Superior temporal gyrus (tissue), 1 donor: ENCODE measurements at regions not wholly inside any gene's neighbourhood (a gene's known extent, or its start where the extent isn't known, plus 50 kb on each side); places are given as distances from the start of the nearest gene placed in this dataset.
A peak's percentile ranks its signal among the peaks of the same experiment; 100 is the strongest.

ENCODE experiments used
- DNase-seq: peaks from one replicate; pipeline ENCODE4 v3.0.0-alpha.2; 2016; ENCODE audit errors: extremely low spot score

GRCh38 chr6:155996151-155996550 is 540.5 kb upstream of the NOX3 start:
- no peak for DNase-seq

DNA sequence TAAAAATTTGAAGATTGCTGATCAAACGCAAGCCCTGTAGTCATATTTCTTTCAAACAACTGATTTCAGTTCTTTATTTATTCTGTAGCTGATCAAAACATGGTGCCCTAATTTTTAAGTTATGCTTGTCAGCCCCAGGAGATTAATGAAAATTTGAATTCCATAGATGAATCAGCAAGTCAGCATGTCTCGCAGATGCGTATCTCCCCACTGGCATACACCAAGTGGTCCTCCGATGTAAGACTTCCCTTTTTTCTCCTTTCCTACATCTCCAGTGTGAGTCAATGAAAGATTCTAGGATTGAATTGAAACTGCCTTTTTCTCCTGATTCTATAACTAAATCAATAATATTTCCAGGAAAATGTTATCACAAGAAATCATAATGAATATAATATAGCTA is 539.6 kb upstream of the NOX3 start:
- no peak for DNase-seq

DNA sequence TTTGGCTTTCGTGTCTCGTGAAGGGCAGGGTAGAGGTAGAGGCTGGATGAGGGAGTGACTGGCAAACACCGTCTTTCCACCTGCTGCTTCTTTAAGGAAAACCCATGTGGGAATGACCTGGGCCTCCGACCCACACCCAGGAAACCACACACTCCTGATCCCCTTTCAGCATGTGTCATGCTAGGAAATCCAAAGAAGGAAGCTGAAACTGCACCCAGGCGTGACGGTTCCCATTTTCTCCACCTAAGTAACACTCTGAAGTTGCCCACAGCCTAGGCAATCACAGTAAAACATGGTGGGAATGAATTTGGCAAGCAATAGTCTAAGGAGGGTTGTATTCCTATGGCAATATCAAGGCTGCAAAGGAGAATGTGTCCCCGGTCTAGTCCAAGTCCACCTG is 538.4 kb upstream of the NOX3 start:
- DNase-seq = no peak

- no peak for DNase-seq
These were observed 537.6 kb upstream of the NOX3 start for GRCh38 chr6:155993240-155993639.

- DNase-seq = peak; percentile 70
These were observed 530.1 kb upstream of the NOX3 start for GRCh38 chr6:155985660-155986138.

DNA sequence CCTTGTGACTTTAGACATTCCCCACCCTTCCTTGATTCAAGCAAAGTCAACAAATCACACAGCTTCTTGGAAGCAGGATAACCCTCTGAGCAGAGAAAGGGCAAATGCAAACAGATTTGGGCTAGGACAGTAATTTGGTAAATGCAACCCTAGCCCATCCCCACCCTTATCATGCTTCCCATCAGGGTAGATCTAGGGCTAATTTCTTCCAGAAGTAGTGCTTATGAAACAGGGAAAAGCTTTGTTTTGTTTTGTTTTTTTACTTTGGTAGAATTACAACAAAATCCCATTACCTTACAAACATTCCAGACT is 525.1 kb upstream of the NOX3 start:
- no peak for DNase-seq

DNA sequence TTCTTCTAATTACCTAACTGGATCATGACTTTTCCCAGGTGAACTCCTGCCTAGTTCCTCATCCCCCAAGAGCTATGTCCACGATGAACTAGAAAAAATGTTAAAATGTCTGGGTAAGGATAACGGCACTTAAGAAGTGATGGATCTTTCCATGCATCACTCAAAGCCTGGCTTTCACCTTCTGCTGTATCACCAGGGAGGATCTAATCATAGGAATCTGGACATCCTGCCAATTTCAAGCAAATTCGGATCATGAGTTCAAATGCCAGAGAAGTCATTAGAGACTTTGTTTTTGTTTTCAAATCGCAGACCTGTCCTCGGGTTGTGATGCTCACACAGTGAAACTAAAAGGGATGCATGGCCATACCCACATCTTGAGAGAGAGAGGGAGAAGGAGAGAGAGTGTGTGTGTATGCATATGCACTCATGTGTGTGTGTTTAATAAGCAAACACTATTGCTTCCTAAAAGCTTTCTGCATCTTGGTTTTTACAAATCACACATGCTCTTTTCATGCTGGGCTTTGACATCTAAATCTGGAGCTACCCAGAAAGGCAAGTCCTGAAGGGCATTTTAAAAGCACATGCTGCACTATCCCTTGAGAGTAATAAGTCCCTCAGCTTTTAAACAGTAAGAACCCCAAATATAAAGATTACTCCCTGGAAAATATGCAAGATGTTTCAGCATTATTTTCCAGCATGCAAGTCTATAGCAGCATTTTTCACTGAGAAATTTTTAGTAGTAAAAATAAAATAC is 524.6 kb upstream of the NOX3 start:
- DNase-seq = no peak

GRCh38 chr6:155975506-155975905 is 519.9 kb upstream of the NOX3 start:
- DNase-seq = no peak

- DNase-seq = no peak
These were observed 519.2 kb upstream of the NOX3 start for GRCh38 chr6:155974811-155975323.

GRCh38 chr6:155974359-155974758 is 518.7 kb upstream of the NOX3 start:
- no peak for DNase-seq

- no peak for DNase-seq
These were observed 515.5 kb upstream of the NOX3 start for GRCh38 chr6:155970876-155971708.

DNA sequence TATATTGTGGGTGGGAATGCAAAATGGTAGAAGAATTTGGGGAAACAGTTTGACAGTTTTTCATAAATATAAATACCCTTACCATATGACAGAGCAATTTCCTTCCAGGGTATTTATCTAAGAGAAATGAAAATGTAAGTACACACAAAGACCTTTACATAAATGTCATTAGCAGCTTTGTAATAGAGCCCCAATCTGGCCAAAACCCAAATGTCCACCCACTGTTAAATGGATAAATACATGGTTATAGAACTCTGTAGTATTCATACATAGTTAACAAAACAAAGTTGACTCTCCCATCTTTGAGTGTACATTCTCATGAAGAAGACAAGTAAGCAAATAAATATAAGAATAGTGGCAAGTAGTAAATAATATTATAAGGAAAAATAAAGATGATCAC is 514.8 kb upstream of the NOX3 start:
- no peak for DNase-seq

GRCh38 chr6:155968921-155969320 is 513.3 kb upstream of the NOX3 start:
- no peak for DNase-seq

DNA sequence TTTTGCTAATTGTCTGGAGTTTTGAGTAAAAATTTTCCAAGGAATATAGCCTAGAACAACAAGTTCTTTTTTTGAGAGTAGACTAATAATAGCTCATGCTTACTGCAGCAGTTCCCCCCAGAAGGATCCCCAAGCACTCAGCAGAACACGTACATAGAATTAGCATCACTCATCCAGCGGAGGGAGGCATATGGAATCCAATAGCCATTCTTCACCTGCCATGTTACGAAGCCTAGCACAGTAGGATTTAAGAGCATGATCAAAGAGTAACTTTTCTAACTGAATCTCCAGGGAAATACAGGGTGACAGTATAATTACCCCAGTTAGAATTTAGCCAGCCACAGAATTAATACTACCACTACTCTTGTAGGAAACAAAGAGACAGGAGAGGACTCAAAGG is 511.7 kb upstream of the NOX3 start:
- DNase-seq = no peak

GRCh38 chr6:155964544-155964943 is 508.9 kb upstream of the NOX3 start:
- no peak for DNase-seq

- no peak for DNase-seq
These were observed 506.6 kb upstream of the NOX3 start for GRCh38 chr6:155962276-155962675.

DNA sequence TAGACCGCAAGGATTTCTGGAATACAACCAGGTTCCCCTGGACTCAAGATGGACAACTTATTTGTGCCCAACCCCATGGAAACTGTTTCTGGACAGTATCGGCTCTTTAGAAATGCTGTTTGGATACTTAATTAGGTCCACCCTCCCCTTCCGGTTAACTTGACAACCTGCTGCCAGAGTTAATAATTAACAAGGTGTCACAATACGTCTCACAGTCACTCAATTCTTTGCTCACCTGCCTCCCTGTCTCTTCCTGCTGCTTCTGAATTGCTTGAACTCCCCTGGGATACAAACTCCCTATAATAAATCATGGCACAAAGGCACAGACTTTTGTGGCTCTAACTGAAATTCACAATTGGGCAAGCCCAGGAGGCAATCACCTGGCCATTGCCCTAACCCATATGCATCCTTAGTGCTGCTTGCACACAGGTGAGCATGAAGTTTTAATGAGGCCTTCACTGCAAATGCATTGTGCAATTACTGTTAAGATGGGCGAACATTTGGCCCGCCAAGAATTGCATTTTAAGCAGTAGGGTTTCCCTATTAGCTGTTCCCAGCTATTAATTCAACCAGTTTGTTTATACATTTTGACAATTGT is 504.4 kb upstream of the NOX3 start:
- no peak for DNase-seq

- DNase-seq = no peak
These were observed 502.9 kb upstream of the NOX3 start for GRCh38 chr6:155958550-155958949.

DNA sequence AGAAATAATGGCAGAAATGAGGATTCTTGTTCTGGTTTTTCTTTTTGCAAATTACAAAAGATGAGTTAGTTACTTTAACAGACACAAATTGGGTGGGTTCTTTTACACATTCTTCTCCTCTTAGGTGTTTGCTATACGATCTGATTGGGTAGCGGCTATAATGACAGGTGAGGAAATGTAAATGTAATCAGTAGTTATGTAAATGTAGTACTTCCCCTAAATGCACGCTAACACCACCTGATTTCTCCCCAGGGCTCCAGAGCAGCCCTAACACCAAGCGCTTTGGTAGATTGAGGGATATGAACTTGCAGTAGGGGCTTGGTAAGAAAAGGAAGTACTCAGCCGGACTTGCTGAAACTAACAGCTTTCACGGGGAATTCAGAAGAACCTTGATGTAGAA is 499.4 kb upstream of the NOX3 start:
- DNase-seq = no peak

DNA sequence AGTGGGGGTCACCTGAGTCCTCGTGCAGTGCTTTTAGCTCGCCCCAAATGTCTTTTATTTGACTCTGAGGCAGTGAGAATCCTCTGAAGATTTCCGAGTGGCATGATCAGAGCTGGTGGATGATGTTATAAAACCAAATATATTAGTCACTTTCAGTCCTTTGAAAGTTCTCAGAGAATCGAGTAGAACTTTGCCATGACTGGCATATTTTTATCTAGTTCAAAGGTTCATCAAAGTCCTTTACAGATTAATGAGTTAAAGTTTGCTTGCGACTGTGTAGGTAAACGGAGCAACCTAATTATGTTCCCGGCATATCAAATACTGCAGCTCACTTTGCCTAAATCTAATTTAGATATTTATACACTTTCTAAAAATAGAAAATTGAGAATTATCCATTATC is 498.5 kb upstream of the NOX3 start:
- no peak for DNase-seq

DNA sequence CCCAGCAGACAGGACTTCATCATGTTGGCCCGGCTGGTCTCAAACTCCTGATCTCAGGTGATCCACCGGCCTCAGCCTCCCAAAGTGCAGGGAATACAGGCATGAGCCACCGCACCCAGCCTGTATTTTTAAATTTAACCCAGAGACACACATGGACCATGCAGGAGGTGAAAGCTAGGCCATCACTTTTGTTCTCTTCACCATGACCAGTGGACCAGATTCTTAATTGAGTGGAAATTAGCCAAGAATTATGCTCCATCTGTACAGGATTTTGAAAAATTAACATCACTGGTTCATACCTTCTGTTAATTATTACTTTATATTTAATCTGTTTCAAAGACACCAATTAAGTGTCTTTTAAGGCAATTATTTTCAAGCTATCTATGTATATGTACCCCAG is 493.6 kb upstream of the NOX3 start:
- DNase-seq = no peak

DNA sequence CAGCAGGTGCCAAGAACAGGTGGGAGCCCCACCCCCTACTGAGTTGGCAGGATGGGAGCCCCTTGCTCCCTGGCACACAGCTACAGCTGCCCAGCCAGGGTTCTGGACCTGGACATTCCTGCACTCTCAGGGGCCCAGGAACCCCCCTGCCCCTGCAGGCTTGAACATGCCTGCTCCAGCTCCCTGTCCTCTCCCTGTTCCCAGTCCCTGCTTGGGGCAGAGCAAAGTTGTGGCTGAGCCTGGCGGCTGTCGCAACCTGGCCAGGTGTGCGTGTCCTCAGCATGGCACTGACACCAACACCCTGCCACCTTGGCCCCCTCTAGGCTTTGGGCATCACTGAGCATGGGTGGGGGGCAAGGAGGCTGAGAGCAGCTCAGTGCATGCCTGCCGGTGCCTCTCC is 491.2 kb upstream of the NOX3 start:
- no peak for DNase-seq

DNA sequence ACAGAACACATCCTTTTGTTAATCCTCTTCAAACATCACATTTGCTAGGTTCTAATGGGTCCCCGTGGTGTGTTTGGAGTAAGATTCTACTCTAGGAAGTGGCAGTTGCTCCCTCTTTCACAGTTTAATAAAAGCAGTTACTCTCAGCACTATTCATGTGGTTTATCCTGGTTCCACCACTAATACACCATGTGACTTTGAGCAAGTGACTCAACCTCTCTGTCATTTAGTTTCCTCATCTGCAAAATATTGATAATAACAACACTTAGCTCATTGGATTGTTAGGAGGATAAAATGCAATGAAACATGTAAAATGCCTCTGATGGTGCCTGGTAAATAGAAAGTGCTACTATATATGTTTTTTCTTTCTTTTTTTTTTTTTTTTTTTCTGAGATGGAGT is 488.0 kb upstream of the NOX3 start:
- no peak for DNase-seq
